ENCODE measurements at regions not wholly inside any gene's neighbourhood (a gene's known extent, or its start where the extent isn't known, plus 50 kb on each side); places are given as distances from the start of the nearest gene placed in this dataset.

GRCh38 chr11:91857179-91857578, 367.4 kb upstream of the FAT3 start:
- TF ChIP-seq EZH2phosphoT487 (IDR thresholded peaks at IDR 0.05; ENCODE audit: low read depth, severe bottlenecking, unreplicated experiment), result no peak
- TF ChIP-seq EZH2 (IDR thresholded peaks at IDR 0.05; ENCODE audit: borderline replicate concordance), result no peak
- no peak for TF ChIP-seq CTCF (IDR thresholded peaks at IDR 0.05; ENCODE audit: poor library complexity)

Data from hepatocyte (in vitro differentiated cells).